Nucleus accumbens (tissue), 56 donors: ENCODE measurements at regions not wholly inside any gene's neighbourhood (a gene's known extent, or its start where the extent isn't known, plus 50 kb on each side); places are given as distances from the start of the nearest gene placed in this dataset.
"Not testable (repeated sequence)": the region's sequence is repeated elsewhere in the genome, so short reads cannot be mapped to it uniquely, and the experiment has no call there.

Experiments
- DNase-seq, 56 donors: peaks; one replicate each; lab custom pipeline; 2025; lab: John Stamatoyannopoulos, UW

GRCh38 chr2:40676134-40676790 is 224.4 kb upstream of the SLC8A1 start:
- DNase-seq: not testable (repeated sequence)

GRCh38 chr2:40680547-40680946 is 228.7 kb upstream of the SLC8A1 start:
- DNase-seq: no peak

- no peak for DNase-seq
Measured at GRCh38 chr2:40690036-40690435, 238.1 kb upstream of the SLC8A1 start.

GRCh38 chr2:40690525-40690924 is 238.6 kb upstream of the SLC8A1 start:
- DNase-seq: no peak

- no peak for DNase-seq
Measured at GRCh38 chr2:40700231-40700954, 248.5 kb upstream of the SLC8A1 start.

GRCh38 chr2:40712197-40712894 is 260.5 kb upstream of the SLC8A1 start:
- DNase-seq: not testable (repeated sequence)

- DNase-seq: no peak
Measured at GRCh38 chr2:40716879-40717278, 265.0 kb upstream of the SLC8A1 start.

GRCh38 chr2:40719414-40719813 is 267.5 kb upstream of the SLC8A1 start:
- no peak for DNase-seq

GRCh38 chr2:40721595-40721994 is 269.7 kb upstream of the SLC8A1 start:
- DNase-seq: no peak

- no peak for DNase-seq
Measured at GRCh38 chr2:40723194-40723593, 271.3 kb upstream of the SLC8A1 start.

- DNase-seq: peak in 1 of 56 donors; percentile 1
Measured at GRCh38 chr2:40725040-40725439, 273.1 kb upstream of the SLC8A1 start.

- DNase-seq: no peak
Measured at GRCh38 chr2:40725950-40726349, 274.1 kb upstream of the SLC8A1 start.

- no peak for DNase-seq
Measured at GRCh38 chr2:40734797-40735196, 282.9 kb upstream of the SLC8A1 start.

GRCh38 chr2:40737180-40737579 is 285.3 kb upstream of the SLC8A1 start:
- no peak for DNase-seq

GRCh38 chr2:40740419-40740818 is 288.5 kb upstream of the SLC8A1 start:
- no peak for DNase-seq

GRCh38 chr2:40741532-40741931 is 289.6 kb upstream of the SLC8A1 start:
- no peak for DNase-seq

- DNase-seq: no peak
Measured at GRCh38 chr2:40746191-40746590, 294.3 kb upstream of the SLC8A1 start.

- no peak for DNase-seq
Measured at GRCh38 chr2:40751981-40752380, 300.1 kb upstream of the SLC8A1 start.

GRCh38 chr2:40752796-40753195 is 300.9 kb upstream of the SLC8A1 start:
- DNase-seq: no peak

GRCh38 chr2:40754912-40755311 is 303.0 kb upstream of the SLC8A1 start:
- no peak for DNase-seq

GRCh38 chr2:40758401-40759155 is 306.7 kb upstream of the SLC8A1 start:
- no peak for DNase-seq
